ENCODE measurements at regions not wholly inside any gene's neighbourhood (a gene's known extent, or its start where the extent isn't known, plus 50 kb on each side); places are given as distances from the start of the nearest gene placed in this dataset.
"Not testable (repeated sequence)": the region's sequence is repeated elsewhere in the genome, so short reads cannot be mapped to it uniquely, and the experiment has no call there.

DNA sequence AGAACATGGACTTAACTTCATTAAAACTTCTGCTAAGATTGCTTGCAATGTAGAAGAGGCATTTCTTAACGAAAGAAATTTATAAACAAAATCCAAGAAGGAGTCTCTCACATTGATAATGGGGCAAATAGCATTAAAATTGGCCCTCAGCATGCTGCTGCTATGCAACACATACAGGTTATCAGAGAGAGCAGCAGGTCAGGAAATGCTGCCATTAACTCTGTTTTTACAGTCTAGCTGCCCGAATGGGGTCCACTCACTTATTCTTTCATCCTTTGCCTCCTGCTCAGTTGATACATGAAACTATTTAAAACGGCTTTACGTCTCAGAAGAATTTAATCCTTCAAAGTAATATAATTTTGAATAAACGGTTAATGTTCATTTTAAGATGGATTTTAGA, 620.4 kb downstream of the SLC16A7 start:
- DNase-seq (ENCODE audit: low read depth) = no peak
- H3K4me3 ChIP-seq (ENCODE audit: low read depth, low read length) = no peak overlapping the region

DNA sequence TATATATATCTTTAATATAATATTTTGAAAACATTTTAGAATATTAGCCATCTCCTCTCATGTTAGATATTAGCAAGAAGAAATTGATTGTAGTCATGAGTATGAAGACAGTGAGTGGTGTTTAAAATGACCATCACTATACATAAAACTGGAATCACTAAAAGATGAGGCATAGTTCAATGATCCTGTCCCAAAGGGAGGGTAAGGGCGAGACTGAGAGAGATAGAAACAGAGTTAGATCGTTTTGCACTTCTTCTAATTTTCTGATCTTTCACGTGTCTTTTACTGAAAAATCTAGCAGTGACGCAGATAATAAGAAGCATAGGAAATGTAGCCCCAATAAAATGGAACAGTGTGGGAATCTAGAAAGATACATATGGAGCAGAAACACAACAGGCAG, 627.4 kb downstream of the SLC16A7 start:
- no peak for DNase-seq (ENCODE audit: low read depth)
- no peak overlapping the region for H3K4me3 ChIP-seq (ENCODE audit: low read depth, low read length)

DNA sequence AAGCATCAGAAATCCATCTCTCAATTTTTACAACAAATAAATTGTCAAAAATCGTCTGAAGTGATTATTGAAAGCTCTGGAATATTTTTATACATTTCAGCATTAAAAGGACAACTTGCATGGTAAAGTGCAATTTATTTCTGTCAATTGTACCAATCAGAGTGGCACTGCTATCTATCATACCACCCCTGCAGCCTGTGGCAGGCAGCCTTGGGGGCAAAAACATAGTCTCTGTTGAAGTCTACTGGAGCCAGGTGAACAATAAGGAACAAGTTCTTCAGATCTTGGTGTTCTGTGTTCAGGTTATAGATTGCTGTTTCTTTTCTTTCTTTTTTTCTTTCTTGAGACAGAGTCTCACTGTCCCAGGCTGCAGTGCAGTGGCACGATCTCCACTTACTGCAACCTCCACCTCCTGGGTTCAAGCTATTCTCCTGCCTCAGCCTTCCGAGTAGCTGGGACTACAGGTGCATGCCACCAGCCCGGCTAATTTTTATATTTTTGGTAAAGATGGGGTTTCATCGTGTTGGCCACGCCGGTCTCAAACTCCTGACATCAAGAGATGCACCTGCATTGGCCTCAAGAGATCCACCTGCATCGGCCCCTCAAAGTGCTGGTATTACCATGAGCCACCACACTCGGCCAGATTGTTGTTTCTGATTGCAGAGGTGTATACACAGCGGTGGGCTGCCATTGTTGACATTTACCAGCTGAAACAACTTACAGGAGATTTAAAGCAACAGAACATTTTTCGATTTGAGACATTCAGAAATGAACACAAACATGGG, 629.6 kb downstream of the SLC16A7 start:
- H3K4me3 ChIP-seq (ENCODE audit: low read depth, low read length) = no peak overlapping the region
- DNase-seq (ENCODE audit: low read depth) = no peak

DNA sequence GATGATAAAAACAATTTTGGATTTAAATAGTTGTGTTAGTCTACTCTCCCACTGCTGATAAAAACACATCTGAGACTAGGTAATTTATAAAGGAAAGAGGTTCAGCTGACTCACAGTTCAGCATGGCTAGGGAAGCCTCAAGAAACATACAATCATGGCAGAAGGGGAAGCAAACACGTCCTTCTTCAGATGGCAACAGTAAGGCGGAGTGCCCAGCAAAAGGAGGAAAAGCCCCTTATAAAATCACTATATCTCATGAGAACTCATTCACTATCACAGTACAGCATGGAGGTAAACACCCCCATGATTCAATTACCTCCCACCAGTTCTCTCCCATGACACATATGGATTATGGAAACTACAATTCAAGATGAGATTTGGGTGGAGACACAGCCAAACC, 632.1 kb downstream of the SLC16A7 start:
- DNase-seq (ENCODE audit: low read depth) = no peak
- H3K4me3 ChIP-seq (ENCODE audit: low read depth, low read length) = no peak overlapping the region

DNA sequence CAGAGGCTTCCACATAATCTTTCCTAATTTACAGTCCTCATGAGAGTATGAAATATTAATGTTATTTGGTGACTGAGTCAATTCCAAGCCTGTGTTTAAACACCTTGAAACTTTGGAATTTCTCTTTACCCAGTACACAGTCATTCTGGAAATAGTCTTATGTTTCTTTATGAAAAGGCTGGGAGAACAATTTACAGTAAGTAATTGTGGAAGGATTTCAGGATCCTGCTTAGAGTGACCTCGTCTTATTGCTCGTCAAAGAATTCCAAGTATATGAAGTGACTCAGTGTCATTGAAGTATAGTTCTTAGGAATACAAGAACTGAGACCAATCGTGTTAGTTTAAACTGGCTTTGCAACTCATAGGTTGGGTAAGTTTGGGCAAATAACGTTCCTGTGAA, 634.2 kb downstream of the SLC16A7 start:
- H3K4me3 ChIP-seq (ENCODE audit: low read depth, low read length) = no peak overlapping the region
- no peak for DNase-seq (ENCODE audit: low read depth)

DNA sequence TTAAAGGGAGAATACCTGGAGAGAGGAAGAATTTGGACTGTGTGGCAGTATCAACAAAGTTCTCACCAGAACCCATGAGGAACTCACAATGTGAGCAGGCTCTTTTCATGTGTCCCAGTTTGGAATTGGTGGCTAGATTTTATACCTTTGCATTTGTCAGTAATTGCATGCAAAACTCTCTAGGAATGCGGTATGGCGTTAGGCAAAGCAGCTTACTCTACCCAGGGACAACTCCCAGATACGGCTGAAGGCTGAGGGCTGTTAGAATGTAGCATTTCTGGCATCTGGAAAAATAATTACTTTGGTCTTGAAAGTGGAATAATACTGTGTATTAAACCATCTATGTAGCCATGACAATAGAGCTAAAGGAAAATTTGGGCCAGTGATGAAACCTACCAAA, 635.5 kb downstream of the SLC16A7 start:
- DNase-seq (ENCODE audit: low read depth) = no peak
- no peak overlapping the region for H3K4me3 ChIP-seq (ENCODE audit: low read depth, low read length)

DNA sequence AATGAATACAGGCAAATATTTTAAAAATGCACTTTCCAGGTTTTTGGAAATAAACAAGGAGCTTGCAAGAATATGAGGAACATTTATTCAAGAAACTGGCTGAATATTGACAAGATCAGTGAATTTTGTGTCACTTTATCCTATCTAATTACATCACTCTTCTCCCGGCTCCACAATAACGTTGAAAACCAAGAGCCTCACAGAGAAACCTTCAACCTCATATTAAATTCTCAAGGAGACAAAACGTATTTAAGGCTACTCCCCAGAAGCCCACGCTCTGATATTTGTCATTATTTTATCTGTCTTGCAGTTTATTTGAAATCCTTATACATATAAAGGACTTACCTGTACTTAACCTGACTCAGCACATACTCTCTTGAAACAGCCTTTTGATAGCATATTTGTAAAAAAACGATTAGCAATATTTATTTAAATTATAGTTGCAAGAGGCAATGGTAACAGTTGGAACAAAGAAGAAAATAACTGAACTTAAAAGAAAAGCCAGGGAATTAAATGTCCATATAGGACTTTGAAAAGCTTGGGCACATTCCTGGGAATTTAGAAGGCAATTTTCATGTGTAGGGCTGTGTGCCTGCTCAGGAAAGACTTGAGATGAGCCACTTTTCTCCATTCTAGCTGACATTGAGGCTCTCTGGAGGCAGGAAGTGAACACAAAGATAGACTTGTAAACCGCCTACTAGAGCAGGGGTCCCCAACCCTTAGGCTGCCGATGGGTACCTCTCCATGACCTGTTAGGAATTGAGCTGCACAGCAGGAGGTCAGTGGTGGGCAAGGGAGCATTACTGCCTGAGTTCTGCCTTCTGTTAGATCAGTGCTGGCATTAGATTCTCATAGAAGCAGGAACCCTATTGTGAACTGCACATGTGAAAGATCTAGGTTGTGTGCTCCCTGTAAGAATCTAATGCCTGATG, 636.4 kb downstream of the SLC16A7 start:
- no peak for DNase-seq (ENCODE audit: low read depth)
- H3K4me3 ChIP-seq (ENCODE audit: low read depth, low read length) = no peak overlapping the region

DNA sequence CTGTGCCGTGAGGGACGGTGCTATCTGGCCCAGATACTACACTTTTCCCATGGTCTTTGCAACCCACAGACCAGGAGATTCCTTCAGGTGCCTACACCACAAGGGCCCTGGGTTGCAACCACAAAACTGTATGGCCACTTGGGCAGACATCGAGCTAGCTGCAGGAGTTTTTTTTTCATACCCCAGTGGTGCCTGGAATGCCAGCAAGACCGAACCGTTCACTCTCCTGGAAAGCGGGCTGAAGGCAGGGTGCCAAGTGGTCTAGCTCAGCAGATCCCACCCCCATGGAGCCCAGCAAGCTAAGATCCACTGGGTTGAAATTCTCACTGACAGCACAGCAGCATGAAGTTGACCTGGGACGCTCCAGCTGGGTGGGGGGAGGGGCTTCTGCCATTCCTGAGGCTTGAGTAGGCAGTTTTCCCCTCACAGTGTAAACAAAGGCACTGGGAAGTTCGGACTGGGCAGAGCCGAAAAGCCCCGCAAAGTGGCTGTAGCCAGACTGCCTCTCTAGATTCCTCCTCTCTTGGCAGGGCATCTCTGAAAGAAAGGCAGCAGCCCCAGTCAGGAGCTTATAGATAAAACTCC, 638.9 kb downstream of the SLC16A7 start:
- not testable (repeated sequence) for H3K4me3 ChIP-seq (ENCODE audit: low read depth, low read length); DNase-seq (ENCODE audit: low read depth)

DNA sequence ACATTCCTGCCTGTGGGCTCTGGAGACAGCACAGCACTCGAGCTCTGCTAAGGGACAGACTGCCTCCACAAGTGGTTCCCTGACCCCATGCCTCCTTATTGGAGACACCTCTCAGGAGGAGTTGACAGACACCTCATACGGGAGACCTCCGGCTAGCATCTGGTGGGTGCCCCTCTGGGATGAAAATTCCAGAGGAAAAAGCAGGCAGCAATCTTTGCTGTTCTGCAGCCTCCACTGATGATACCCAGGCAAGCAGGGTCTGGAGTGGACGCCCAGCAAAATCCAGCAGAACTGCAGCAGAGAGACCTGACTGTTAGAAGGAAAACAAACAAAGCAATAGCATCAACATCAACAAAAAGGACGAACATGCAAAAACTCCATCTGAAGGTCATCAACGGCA, 639.4 kb downstream of the SLC16A7 start:
- no peak overlapping the region for H3K4me3 ChIP-seq (ENCODE audit: low read depth, low read length)
- no peak for DNase-seq (ENCODE audit: low read depth)

DNA sequence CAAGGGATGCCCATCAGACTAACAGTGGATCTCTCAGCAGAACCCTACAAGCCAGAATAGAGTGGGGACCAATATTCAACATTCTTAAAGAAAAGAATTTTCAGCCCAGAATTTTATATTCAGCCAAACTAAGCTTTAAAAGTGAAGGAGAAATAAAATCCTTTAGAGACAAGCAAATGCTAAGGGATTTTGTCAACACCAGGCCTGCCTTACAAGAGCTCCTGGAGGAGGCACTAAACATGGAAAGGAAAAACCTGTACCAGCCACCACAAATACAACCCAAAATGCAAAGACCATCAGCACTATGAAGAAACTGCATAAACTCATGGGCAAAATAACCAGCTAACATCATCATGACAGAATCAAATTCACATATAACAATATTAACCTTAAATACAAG, 640.6 kb downstream of the SLC16A7 start:
- H3K4me3 ChIP-seq (ENCODE audit: low read depth, low read length); DNase-seq (ENCODE audit: low read depth): not testable (repeated sequence)

DNA sequence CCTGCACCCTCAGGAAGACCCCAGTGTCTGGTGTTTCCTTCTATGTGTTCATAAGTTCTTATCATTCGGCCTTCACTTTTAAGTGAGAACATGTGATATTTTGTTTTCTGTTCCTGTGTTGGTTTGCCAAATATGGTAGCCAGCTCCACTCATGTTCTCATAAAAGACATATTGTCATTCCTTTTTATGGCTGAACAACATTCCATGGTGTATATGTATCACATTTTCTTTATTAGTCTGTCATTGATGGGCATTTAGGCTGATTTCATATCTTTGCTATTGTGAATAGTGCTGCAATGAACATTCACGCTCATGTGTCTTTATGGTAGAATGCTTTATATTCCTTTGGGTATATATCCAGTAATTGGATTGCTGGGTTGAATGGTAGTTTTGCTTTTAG, 645.1 kb downstream of the SLC16A7 start:
- DNase-seq (ENCODE audit: low read depth) = no peak
- no peak overlapping the region for H3K4me3 ChIP-seq (ENCODE audit: low read depth, low read length)

DNA sequence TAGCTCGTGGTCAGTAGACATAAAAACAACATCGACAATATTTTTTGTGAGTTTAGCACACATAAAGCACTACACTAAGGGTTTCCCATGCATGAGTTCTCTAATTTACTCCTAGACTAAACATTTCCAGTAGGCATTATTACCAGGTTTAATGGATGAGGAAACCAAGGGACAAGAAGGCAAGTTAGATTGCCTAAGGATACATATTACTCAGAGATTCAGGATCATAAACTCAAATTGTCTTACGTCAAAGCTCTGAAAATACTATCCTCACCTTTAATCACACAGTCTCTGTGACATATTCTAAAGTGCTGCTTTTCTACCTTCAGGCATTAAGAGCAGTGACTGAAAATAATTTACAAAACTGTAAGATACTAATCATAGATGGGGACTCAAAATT, 655.3 kb downstream of the SLC16A7 start:
- DNase-seq (ENCODE audit: low read depth) = no peak
- no peak overlapping the region for H3K4me3 ChIP-seq (ENCODE audit: low read depth, low read length)

DNA sequence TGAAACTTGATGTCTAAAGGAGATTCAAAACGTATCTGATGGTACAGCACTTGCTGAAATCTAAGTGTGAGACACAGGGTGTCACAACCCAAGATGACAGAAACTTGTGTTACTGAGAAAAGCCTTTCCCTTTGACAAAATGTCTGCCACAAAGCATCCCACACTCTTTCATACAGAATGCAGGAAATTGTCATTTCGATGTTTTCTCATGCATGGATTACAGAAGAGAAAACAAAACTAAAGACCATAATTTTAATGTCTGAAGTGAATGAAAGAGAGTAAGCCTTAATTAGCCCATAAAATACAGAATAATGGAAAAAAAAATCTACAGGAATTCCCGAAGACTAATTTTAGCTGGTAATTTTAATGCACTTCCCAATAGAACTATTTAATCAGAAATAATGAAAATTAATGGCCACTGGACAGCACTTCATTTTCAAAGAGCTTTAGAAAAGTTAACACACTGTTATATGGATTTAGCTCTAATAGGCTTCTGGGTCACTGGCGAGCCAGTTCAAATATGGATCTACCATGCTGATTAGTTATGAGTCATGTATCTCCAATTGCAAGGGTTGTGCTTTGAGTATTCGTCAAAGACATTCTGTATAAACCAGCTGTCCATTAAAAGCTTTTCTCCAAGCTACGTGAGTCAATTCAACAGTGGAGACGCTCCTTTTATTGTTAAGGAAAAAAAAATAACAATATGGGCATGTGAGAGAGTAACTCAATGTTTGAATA, 656.7 kb downstream of the SLC16A7 start:
- no peak for DNase-seq (ENCODE audit: low read depth)
- no peak overlapping the region for H3K4me3 ChIP-seq (ENCODE audit: low read depth, low read length)

DNA sequence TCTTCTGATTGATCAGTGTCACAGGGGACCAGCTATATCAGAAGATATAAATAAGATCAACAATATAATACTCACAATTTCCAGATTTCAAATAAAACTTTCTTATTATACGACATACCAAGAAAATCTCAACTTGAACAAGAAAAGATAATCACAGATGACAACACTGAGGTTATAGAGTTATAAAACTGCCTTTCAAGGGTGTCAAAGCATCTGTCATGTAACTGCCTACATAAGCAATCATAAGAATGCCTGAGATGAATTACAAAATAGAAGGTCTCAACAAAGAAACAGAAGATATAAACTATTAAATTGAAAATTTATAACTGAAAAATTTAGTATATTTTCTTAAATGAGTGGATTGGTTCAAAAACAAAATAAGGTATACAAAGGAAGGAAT, 659.2 kb downstream of the SLC16A7 start:
- no peak overlapping the region for H3K4me3 ChIP-seq (ENCODE audit: low read depth, low read length)
- DNase-seq (ENCODE audit: low read depth) = no peak

DNA sequence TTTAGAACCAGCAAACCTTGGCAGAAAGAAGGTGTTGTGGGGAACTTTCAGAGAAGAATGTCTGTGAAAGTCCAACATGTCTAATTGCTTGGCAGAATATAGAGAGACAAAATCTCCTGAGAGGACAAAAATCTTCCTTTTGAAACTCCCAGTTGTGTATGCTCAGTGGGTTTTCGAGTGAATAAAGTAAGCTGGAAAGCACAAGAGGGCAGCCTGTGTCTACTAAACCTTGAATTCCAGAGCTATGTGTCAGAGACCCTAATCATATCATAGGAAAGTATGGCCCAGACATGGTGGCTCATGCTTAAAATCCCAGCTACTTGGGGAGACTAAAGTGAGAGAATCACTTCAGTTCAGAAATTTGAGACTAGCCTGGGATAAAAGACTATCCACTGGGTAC, 661.2 kb downstream of the SLC16A7 start:
- no peak overlapping the region for H3K4me3 ChIP-seq (ENCODE audit: low read depth, low read length)
- DNase-seq (ENCODE audit: low read depth) = peak; percentile 39

DNA sequence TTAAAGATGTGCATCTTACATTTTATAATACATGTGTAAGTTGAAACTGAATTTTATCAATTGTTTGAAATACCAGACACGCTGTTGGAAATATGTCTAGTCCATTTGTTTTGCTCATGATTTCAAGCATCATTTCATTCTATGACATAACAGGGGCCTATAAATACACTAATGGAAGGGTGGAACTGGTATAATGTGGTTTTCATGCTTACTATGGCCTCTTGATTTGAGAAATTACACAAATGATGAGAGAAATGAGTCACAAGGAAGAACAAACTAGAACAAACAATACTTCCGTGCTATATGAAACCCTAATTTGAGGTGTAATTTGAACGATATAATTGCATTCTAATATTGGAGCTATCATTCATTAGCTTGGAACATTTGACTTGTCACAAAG, 663.4 kb downstream of the SLC16A7 start:
- no peak overlapping the region for H3K4me3 ChIP-seq (ENCODE audit: low read depth, low read length)
- no peak for DNase-seq (ENCODE audit: low read depth)

DNA sequence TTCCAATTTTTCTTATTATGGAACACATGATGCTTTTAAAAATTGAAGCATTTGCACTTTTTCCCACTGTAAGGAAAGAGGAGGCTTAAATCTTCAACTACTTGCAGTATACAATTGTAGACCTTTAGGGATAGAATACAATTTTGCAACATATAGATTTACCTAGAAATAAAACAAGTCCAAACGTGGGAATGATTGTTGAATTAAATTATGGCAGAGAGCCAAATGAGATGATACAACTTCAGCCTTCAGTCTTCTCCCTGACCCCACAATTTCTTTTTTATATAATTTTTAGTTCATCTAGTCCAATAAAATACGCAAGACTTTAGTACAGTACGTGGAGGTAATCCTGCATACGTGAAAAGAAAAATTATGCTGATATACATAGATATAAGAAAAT, 666.5 kb downstream of the SLC16A7 start:
- H3K4me3 ChIP-seq (ENCODE audit: low read depth, low read length) = no peak overlapping the region
- no peak for DNase-seq (ENCODE audit: low read depth)

DNA sequence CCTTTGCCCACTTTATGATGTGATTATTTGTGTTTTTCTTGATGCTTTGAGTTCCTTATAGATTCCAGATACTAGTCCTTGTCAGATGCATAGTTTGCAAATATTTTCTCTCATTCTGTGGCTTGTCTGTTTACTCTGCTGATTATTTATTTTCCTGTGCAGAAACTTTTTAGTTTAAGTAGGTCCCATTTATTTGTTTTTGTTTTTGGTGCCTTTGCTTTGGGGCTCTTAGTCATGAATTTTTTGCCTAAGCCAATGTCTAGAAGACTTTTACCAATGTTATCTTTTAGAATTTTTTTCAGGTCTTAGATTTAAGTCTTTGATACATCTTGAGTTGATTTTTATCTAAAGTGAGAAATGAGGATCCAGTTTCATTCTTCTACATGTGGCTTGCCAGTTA, 667.3 kb downstream of the SLC16A7 start:
- DNase-seq (ENCODE audit: low read depth) = no peak
- H3K4me3 ChIP-seq (ENCODE audit: low read depth, low read length) = no peak overlapping the region

DNA sequence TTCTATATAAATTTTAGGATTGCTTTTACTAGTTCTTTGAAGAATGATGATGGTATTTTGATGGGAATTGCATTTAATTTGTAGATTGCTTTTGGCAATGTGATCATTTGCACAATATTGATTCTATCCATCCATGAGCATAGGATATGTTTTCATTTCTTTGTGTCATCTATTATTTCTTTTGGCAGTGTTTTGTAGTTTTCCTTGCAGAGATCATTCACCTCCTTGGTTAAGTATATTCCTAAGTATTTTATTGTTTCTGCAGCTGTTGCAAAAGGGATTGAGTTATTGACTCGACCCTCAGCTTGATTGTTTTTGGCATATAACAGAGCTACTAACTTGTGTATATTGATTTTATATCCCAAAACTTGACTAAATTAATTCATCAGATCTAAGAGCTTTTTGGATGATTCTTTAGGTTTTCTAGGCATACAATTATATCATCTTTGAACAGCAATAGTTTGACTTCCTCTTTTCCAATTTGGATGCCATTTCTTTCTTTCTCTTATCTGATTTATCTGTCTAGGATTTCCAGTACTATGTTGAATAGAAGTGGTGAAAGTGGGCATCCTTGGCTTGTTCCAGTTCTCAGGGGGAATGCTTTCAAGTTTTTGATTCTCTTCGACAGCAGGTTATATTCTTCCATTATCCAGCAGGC, 668.1 kb downstream of the SLC16A7 start:
- no peak for DNase-seq (ENCODE audit: low read depth)
- no peak overlapping the region for H3K4me3 ChIP-seq (ENCODE audit: low read depth, low read length)

All from skeletal muscle cell (primary cell).